ENCODE measurements at regions not wholly inside any gene's neighbourhood (a gene's known extent, or its start where the extent isn't known, plus 50 kb on each side); places are given as distances from the start of the nearest gene placed in this dataset.

- no peak for TF ChIP-seq CTCF (conservative IDR thresholded peaks at IDR 0.05; ENCODE audit: low read depth, low read length)
- TF ChIP-seq EZH2 (IDR thresholded peaks at IDR 0.05; ENCODE audit: borderline replicate concordance, low read depth, low read length, poor library complexity, severe bottlenecking), result no peak
- Histone ChIP-seq H3K9me3 (ENCODE audit: low read depth, low read length, poor library complexity, severe bottlenecking) (no peaks in the 10 kb centered on the region), H3K27ac (ENCODE audit: low read depth, low read length, poor library complexity, severe bottlenecking) (no peak overlapping the region), H3K4me3 (ENCODE audit: low read depth, low read length, poor library complexity, severe bottlenecking) (no peak overlapping the region), H3K4me1 (ENCODE audit: insufficient read depth, low read length, poor library complexity, severe bottlenecking) (no peaks in the 10 kb centered on the region), H3K27me3 (replicated peaks; ENCODE audit: insufficient read depth, low read depth, low read length, poor library complexity) (peaks cover 24% of the 10 kb centered on the region), H3K36me3 (ENCODE audit: insufficient read depth, low read length, poor library complexity, severe bottlenecking) (no peaks in the 10 kb centered on the region)
- BruUV-seq (replicated peaks), result no TSS peak
- intact Hi-C loops (cut with micrococcal nuclease; ENCODE audit: unreplicated experiment), result no loop called here
- CTCF ChIA-PET, result interaction anchor here (0.7 kb wide), 1 partner anchor 672 kb away, joined by 5 read pairs; no protein-coding TSS in a partner anchor
- DNase-seq (ENCODE audit: low spot score), result no peak
- POLR2A ChIA-PET (ENCODE audit: low non-redundant PET), result no interaction called here
Measured at GRCh38 chr6:53715434-53715833, 49.9 kb upstream of the KLHL31 start.
